G401 (cell line): ENCODE measurements at regions not wholly inside any gene's neighbourhood (a gene's known extent, or its start where the extent isn't known, plus 50 kb on each side); places are given as distances from the start of the nearest gene placed in this dataset.

Experiments
- DNase-seq: peaks from one replicate; pipeline ENCODE4 v3.0.0-alpha.2; 2015; ENCODE audit warnings: low spot score
- in situ Hi-C: cut with HindIII; loops from 2 replicates; pipeline ENCODE4 v1.10.0; 2016; ENCODE audit warnings: low sequenced_read_pairs, mixed read lengths

GRCh38 chr7:133186060-133186459 is 66.8 kb upstream of the EXOC4 start:
- in situ Hi-C loops = no loop called here
- DNase-seq = no peak

- in situ Hi-C loops = no loop called here
- no peak for DNase-seq
Measured at GRCh38 chr7:133190172-133190528, 62.7 kb upstream of the EXOC4 start.

DNA sequence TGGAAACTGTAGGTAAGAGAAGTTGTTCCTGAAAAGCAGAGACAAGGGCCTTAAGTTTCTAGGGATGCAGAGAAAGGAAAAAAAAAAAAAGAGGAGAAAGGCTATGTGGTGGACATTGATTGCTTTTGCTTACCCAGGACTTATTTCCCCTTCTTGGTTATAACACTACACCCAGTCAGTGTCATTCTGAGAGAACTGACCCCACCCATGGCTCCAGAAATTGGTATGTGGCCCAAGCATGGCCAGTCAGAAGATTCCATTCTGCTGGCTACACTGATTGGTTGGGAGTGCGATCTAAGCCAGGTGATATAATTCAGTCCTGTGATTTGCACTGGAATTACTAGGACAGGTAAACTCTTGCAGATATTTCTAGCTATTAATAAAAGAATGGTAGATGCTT is 62.2 kb upstream of the EXOC4 start:
- in situ Hi-C loops = no loop called here
- no peak for DNase-seq

DNA sequence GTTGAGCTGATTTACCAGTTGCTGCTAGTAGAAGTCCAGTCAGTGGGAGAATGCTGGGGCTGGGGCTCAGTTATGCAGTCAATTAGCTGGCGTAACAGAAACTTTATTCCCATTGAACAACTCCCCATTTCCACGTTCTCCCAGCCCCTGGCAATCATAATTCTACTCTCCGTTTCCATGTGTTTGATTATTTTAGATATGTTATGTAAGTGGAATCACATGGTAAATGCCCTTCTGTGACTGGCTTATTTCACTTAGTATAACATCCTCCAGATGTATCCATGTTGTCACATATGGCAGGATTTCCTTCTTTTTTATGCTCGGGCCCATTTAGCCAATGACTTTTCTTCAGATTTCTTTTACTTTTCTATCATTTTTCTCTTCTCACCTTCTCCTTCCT is 61.1 kb upstream of the EXOC4 start:
- in situ Hi-C loops = no loop called here
- no peak for DNase-seq

DNA sequence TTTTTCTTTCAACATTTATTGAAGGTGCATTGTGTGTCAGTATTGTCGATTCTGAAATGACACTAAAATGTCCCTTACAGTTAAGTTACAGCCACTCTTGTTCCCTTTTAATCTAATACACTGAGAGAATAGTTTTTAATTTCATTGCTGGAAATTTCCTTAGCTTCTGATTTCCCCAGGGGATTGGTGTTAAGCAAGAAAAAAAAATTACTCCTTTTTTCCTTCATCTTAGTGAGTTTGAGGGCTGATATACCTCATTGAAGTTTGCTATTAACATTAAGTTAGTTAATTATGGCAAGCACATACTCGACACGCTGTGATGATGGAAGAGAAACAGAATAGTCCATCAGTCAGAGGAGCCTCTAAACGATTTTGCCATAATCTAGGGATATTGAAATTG is 57.0 kb upstream of the EXOC4 start:
- DNase-seq = no peak
- in situ Hi-C loops = no loop called here

- in situ Hi-C loops = no loop called here
- DNase-seq = no peak
Measured at GRCh38 chr7:133196856-133197612, 55.8 kb upstream of the EXOC4 start.

DNA sequence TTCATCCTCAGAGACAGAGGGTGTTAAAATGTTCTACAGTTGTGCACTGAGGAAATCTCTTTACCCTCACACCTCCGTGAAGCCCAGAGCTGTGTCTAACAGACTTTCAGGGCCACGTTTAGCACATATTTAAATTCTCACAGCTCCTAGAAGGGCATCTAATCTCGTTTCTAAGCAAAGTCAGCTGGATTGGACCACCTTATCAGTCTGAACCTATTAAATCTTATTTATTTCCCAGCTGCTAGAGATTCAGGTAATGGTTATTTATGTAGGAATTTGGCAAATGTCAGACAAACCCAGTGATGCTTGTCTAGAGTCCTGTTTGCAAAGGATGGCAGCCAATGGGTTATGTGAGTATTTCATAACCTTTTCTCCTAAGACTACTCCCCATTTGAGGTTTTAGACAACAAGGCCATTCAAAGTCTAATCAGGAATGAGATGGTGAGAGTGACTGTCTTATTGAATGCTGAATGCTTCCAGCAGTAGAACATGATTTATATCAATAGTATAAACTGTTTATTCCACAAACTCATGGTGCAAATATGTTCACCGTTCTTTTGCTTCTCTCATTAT is 54.8 kb upstream of the EXOC4 start:
- in situ Hi-C loops = no loop called here
- DNase-seq = no peak

- in situ Hi-C loops = no loop called here
- no peak for DNase-seq
Measured at GRCh38 chr7:133199831-133200230, 53.0 kb upstream of the EXOC4 start.

DNA sequence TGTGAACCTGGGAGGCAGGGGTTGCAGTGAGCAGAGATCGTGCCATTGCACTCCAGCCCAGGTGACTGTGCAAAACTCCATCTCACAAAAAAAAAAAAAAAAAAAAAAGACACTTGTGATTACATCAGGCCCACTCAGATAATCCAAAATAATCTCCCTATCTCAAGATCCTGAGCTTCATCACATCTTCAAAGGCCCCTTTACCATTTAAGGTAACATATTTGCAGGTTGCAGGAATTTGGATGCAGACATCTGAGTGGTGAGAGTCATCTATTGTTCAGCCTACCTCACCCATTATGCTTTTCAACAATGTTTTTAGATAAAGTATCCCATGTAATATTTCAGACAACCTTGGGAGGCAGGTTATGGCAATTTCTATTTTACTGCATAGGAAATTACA is 51.4 kb upstream of the EXOC4 start:
- in situ Hi-C loops = no loop called here
- DNase-seq = no peak

DNA sequence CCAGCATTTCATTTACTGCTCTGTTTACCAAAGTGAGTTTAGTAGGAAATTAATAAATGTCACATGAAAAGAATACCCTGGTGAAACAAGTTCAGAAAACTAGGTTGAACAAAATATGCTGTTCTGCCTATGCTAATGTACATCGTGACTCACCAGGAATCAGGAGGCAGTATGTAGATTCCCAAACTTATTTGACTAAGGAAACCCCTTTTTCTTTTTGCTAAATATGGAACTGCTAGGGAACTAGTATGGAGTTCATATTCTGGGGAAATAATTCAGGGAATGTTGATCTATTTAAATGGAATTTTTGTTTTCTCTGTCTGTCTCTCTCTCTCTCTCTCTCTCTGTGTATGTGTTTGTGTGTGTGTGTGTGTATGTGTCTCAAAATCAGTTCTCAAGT is 49.9 kb upstream of the EXOC4 start:
- no peak for DNase-seq
- in situ Hi-C loops = no loop called here
